GM10266 (cell line): ENCODE measurements at regions not wholly inside any gene's neighbourhood (a gene's known extent, or its start where the extent isn't known, plus 50 kb on each side); places are given as distances from the start of the nearest gene placed in this dataset.

Experiments used
- DNase-seq: peaks from one replicate; pipeline ENCODE4 v3.0.0; 2012; ENCODE audit errors: extremely low spot score
- TF ChIP-seq, protein P1 (sequence below): IDR thresholded peaks from 2 replicates; pipeline ENCODE4 v1.5.1; 2012; ENCODE audit warnings: mild to moderate bottlenecking, low read depth; ENCODE audit not compliant: control insufficient read depth, insufficient read depth; ENCODE audit errors: missing control alignments

DNA sequence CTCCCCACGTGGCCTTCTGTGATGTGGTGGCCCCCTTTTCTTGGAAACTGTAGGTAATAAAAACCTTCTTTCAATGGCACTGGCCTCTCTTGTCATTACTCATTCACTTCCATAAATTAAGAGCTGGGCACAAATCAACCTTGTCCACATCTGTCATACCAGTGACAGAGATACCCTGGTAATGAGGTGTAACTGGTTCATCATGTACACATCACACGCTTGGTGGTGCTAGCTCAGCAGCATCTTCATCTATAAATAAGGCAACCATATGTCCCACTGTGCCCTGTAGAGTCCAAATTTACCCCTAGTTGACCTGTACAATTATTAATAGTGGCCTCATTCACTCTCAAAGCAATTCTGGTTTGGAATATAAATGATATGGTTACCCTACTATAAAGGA, 245.6 kb downstream of the HIVEP2 start:
- no peak for DNase-seq
- TF ChIP-seq, protein P1, sequence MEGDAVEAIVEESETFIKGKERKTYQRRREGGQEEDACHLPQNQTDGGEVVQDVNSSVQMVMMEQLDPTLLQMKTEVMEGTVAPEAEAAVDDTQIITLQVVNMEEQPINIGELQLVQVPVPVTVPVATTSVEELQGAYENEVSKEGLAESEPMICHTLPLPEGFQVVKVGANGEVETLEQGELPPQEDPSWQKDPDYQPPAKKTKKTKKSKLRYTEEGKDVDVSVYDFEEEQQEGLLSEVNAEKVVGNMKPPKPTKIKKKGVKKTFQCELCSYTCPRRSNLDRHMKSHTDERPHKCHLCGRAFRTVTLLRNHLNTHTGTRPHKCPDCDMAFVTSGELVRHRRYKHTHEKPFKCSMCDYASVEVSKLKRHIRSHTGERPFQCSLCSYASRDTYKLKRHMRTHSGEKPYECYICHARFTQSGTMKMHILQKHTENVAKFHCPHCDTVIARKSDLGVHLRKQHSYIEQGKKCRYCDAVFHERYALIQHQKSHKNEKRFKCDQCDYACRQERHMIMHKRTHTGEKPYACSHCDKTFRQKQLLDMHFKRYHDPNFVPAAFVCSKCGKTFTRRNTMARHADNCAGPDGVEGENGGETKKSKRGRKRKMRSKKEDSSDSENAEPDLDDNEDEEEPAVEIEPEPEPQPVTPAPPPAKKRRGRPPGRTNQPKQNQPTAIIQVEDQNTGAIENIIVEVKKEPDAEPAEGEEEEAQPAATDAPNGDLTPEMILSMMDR: no peak

DNA sequence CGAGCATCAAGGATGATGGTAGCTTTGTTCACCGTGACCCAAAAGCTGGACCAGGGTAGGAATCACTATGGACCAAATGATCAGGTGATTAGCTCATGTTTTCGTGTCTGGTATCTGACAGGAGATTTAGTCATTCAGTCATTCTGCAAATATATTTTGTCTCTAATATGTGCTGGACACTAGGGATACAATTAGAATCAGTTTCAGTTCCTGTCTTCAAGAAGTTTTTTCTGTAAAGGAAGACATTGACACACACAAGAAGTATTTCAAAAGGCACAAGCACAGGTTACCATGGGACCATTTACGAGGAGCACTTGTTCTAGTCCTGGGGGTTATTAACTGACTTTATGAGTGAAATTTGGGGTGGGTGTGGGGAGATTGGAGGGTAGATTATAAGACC, 244.9 kb downstream of the HIVEP2 start:
- peak; percentile 15 for DNase-seq
- TF ChIP-seq, protein P1: no peak

DNA sequence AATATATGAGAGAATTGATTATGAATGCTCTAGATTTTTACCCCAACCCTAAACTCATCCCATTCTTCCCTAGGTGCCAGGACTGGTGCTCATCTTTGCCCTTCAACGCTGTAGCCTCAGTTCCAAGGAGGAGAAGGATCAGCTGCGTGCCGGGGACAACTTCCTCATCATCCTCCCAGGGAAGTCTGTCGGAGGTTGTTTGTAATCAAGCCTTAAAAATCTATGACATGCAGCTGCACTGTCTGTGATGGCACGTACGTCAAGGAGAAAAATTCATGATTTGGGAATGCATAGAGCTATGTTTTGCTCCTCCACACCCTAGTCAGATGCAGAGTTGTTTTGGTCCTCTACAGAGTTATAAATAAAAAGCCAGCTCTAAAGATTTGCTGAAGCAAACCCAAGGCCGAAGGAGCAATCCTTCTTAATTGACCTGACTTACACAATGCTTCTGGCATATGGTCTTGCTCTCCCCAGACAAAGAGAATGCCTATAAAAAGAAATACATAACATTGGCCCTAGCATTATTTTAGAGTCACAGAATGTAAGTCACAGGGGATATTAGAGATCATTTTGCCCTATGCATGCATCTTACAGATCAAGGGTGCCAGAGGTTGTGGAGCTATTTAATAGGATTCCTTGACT, 244.2 kb downstream of the HIVEP2 start:
- TF ChIP-seq, protein P1: no peak
- DNase-seq: no peak
